Forelimb muscle (tissue), 1 donor: ENCODE measurements at regions not wholly inside any gene's neighbourhood (a gene's known extent, or its start where the extent isn't known, plus 50 kb on each side); places are given as distances from the start of the nearest gene placed in this dataset.

Experiments
- DNase-seq: peaks from one replicate; pipeline ENCODE4 v3.0.0-alpha.2; 2013; ENCODE audit warnings: low read depth

GRCh38 chr1:29973406-29973805, 737.1 kb downstream of the PTPRU start:
- no peak for DNase-seq

GRCh38 chr1:29972421-29973053, 736.2 kb downstream of the PTPRU start:
- DNase-seq, result no peak

GRCh38 chr1:29971703-29972102, 735.4 kb downstream of the PTPRU start:
- no peak for DNase-seq

- no peak for DNase-seq
Observed at GRCh38 chr1:29970747-29971325, 734.5 kb downstream of the PTPRU start.

GRCh38 chr1:29969576-29969975, 733.3 kb downstream of the PTPRU start:
- no peak for DNase-seq

- DNase-seq, result no peak
Observed at GRCh38 chr1:29967261-29967660, 730.9 kb downstream of the PTPRU start.

- DNase-seq, result no peak
Observed at GRCh38 chr1:29966526-29967045, 730.3 kb downstream of the PTPRU start.

GRCh38 chr1:29964718-29965533, 728.6 kb downstream of the PTPRU start:
- DNase-seq, result no peak

GRCh38 chr1:29963946-29964345, 727.6 kb downstream of the PTPRU start:
- DNase-seq, result no peak

- DNase-seq, result no peak
Observed at GRCh38 chr1:29962831-29963247, 726.5 kb downstream of the PTPRU start.

- DNase-seq, result no peak
Observed at GRCh38 chr1:29962336-29962735, 726.0 kb downstream of the PTPRU start.

- no peak for DNase-seq
Observed at GRCh38 chr1:29961293-29962059, 725.2 kb downstream of the PTPRU start.

- no peak for DNase-seq
Observed at GRCh38 chr1:29960876-29961275, 724.6 kb downstream of the PTPRU start.

- no peak for DNase-seq
Observed at GRCh38 chr1:29960156-29960755, 723.9 kb downstream of the PTPRU start.

- no peak for DNase-seq
Observed at GRCh38 chr1:29959356-29959755, 723.0 kb downstream of the PTPRU start.

- no peak for DNase-seq
Observed at GRCh38 chr1:29958271-29958670, 721.9 kb downstream of the PTPRU start.

GRCh38 chr1:29956349-29957030, 720.2 kb downstream of the PTPRU start:
- no peak for DNase-seq

- no peak for DNase-seq
Observed at GRCh38 chr1:29954591-29954990, 718.3 kb downstream of the PTPRU start.

GRCh38 chr1:29953961-29954360, 717.6 kb downstream of the PTPRU start:
- no peak for DNase-seq

- no peak for DNase-seq
Observed at GRCh38 chr1:29949676-29950075, 713.4 kb downstream of the PTPRU start.

- DNase-seq, result no peak
Observed at GRCh38 chr1:29948581-29948980, 712.3 kb downstream of the PTPRU start.
